Fibroblast of villous mesenchyme (primary cell): ENCODE measurements at regions not wholly inside any gene's neighbourhood (a gene's known extent, or its start where the extent isn't known, plus 50 kb on each side); places are given as distances from the start of the nearest gene placed in this dataset.

ENCODE experiments used
- DNase-seq: peaks from one replicate; pipeline ENCODE4 v3.0.0-alpha.2; 2010; ENCODE audit warnings: low read depth
- H3K4me3 ChIP-seq: 2 replicates; pipeline ENCODE4 v1.5.1; 2011; ENCODE audit warnings: low read depth, mild to moderate bottlenecking, low read length
- CTCF ChIP-seq: IDR thresholded peaks from 2 replicates; pipeline ENCODE4 v1.5.1; 2012; ENCODE audit warnings: low read depth, mild to moderate bottlenecking, low read length; ENCODE audit not compliant: insufficient read depth

- TF ChIP-seq CTCF, result no peak
Measured at GRCh38 chr15:49747340-49747739, 126.5 kb downstream of the DTWD1 start.

GRCh38 chr15:49748791-49749190 is 127.9 kb downstream of the DTWD1 start:
- H3K4me3 ChIP-seq, result no peak overlapping the region
- no peak for TF ChIP-seq CTCF
- DNase-seq, result no peak

More at GRCh38 chr15:49747340-49747739, 126.5 kb downstream of the DTWD1 start:
- DNase-seq, result no peak
- no peak overlapping the region for H3K4me3 ChIP-seq

GRCh38 chr15:49750553-49750952 is 129.7 kb downstream of the DTWD1 start:
- TF ChIP-seq CTCF, result no peak
- H3K4me3 ChIP-seq, result no peak overlapping the region
- no peak for DNase-seq

GRCh38 chr15:49751191-49751590 is 130.3 kb downstream of the DTWD1 start:
- TF ChIP-seq CTCF, result no peak
- DNase-seq, result no peak

GRCh38 chr15:49751751-49752150 is 130.9 kb downstream of the DTWD1 start:
- no peak overlapping the region for H3K4me3 ChIP-seq
- DNase-seq, result no peak
- TF ChIP-seq CTCF, result no peak

More at GRCh38 chr15:49751191-49751590, 130.3 kb downstream of the DTWD1 start:
- H3K4me3 ChIP-seq, result no peak overlapping the region

GRCh38 chr15:49752517-49752916 is 131.7 kb downstream of the DTWD1 start:
- TF ChIP-seq CTCF, result no peak
- DNase-seq, result no peak
- H3K4me3 ChIP-seq, result no peak overlapping the region

GRCh38 chr15:49758456-49758855 is 137.6 kb downstream of the DTWD1 start:
- DNase-seq, result no peak
- TF ChIP-seq CTCF, result no peak

More at GRCh38 chr15:49758456-49758855, 137.6 kb downstream of the DTWD1 start:
- H3K4me3 ChIP-seq, result no peak overlapping the region
